IMR-90 (cell line): ENCODE measurements at regions not wholly inside any gene's neighbourhood (a gene's known extent, or its start where the extent isn't known, plus 50 kb on each side); places are given as distances from the start of the nearest gene placed in this dataset.

Experiments
- ATAC-seq: fragments of 200-7000 bp; cut with Tn5 transposase; 2 replicates; pipeline ENCODE4 v1.9.1; 2020; ENCODE audit warnings: low read depth, mild to moderate bottlenecking, moderate library complexity
- BruUV-seq: library from RNA; stranded (reverse); fragments of 400-500 nt; replicated peaks from 2 replicates; lab custom pipeline; 2021; lab: Mats Ljungman, UMichigan
- CTCF ChIA-PET: fragments of 300-600 bp; formaldehyde crosslinking; extraction: SDS; loops from one replicate; lab custom pipeline; 2021; ENCODE audit warnings: antibody characterized with exemption; lab: Yijun Ruan, JAX
- POLR2A ChIA-PET: fragments of 300-600 bp; sonication (Branson Sonifier 250); formaldehyde crosslinking; loops from one replicate; lab custom pipeline; 2022; ENCODE audit warnings: antibody characterized with exemption; ENCODE audit not compliant: unreplicated experiment; lab: Charles Lee
- DNase-seq: peaks from one replicate; pipeline ENCODE4 v3.0.0; 2013
- H2AFZ ChIP-seq: replicated peaks from 2 replicates; pipeline ENCODE3; 2013; ENCODE audit warnings: low read length, mild to moderate bottlenecking; ENCODE audit not compliant: poor library complexity
- H2AK5ac ChIP-seq: 2 replicates; pipeline ENCODE4 v1.6.1; 2013; ENCODE audit warnings: low read depth, low read length, inconsistent platforms
- H2AK9ac ChIP-seq: replicated peaks from 2 replicates; pipeline ENCODE3; 2013; ENCODE audit warnings: mild to moderate bottlenecking, low read depth, low read length, moderate library complexity; ENCODE audit not compliant: poor library complexity
- H2BK120ac ChIP-seq: 2 replicates; pipeline ENCODE4 v1.6.1; 2013; ENCODE audit warnings: low read depth, low read length, inconsistent platforms
- H2BK15ac ChIP-seq: 3 replicates; pipeline ENCODE4 v1.6.1; 2013; ENCODE audit warnings: low read depth, low read length, inconsistent platforms
- H2BK20ac ChIP-seq: 2 replicates; pipeline ENCODE4 v1.6.1; 2013; ENCODE audit warnings: low read depth, mild to moderate bottlenecking, inconsistent platforms, low read length, moderate library complexity
- H2BK5ac ChIP-seq: 2 replicates; pipeline ENCODE4 v1.6.1; 2013; ENCODE audit warnings: mild to moderate bottlenecking, low read depth, low read length, inconsistent platforms; ENCODE audit not compliant: poor library complexity, severe bottlenecking
- H3K14ac ChIP-seq: replicated peaks from 2 replicates; pipeline ENCODE4 v1.6.1; 2013; ENCODE audit warnings: low read depth, low read length, inconsistent platforms
- H3K18ac ChIP-seq: 2 replicates; pipeline ENCODE4 v1.6.1; 2013; ENCODE audit warnings: low read depth, low read length, control low read depth
- H3K23ac ChIP-seq: 2 replicates; pipeline ENCODE4 v1.6.1; 2013; ENCODE audit warnings: low read depth, low read length, inconsistent platforms
- H3K27ac ChIP-seq: 2 replicates; pipeline ENCODE4 v1.5.1; 2013; ENCODE audit warnings: mild to moderate bottlenecking, control low read depth, low read length; ENCODE audit not compliant: insufficient read depth
- H3K27me3 ChIP-seq: 2 replicates; pipeline ENCODE4 v1.6.1; 2013; ENCODE audit warnings: low read length; ENCODE audit not compliant: control insufficient read depth, insufficient read depth
- H3K36me3 ChIP-seq: 2 replicates; pipeline ENCODE4 v1.6.1; 2013; ENCODE audit warnings: low read length, mixed read lengths; ENCODE audit not compliant: control insufficient read depth, insufficient read depth
- H3K4ac ChIP-seq: 2 replicates; pipeline ENCODE4 v1.6.1; 2013; ENCODE audit warnings: low read depth, low read length, inconsistent platforms
- H3K4me1 ChIP-seq: 2 replicates; pipeline ENCODE4 v1.6.1; 2013; ENCODE audit warnings: low read length, mixed read lengths; ENCODE audit not compliant: control insufficient read depth, insufficient read depth
- H3K4me2 ChIP-seq: 2 replicates; pipeline ENCODE4 v1.6.1; 2013; ENCODE audit warnings: low read depth, mild to moderate bottlenecking, control low read depth, low read length, moderate library complexity
- H3K4me3 ChIP-seq: 2 replicates; pipeline ENCODE4 v1.5.1; 2013; ENCODE audit warnings: low read depth, mild to moderate bottlenecking, control low read depth, low read length, moderate library complexity; ENCODE audit not compliant: insufficient read depth
- H3K56ac ChIP-seq: 2 replicates; pipeline ENCODE4 v1.6.1; 2013; ENCODE audit warnings: low read length, inconsistent platforms; ENCODE audit not compliant: insufficient read depth; ENCODE audit errors: extremely low read depth
- H3K79me1 ChIP-seq, 2 experiments: 2 replicates each; pipeline ENCODE4 v1.6.1; 2013; ENCODE audit warnings: low read length in 2 of 2, inconsistent platforms in 1 of 2, low read depth in 1 of 2
- H3K9ac ChIP-seq: 2 replicates; pipeline ENCODE4 v1.6.1; 2013; ENCODE audit warnings: low read depth, low read length, control low read depth
- H3K9me1 ChIP-seq: 2 replicates; pipeline ENCODE4 v1.6.1; 2013; ENCODE audit warnings: low read length, inconsistent platforms; ENCODE audit not compliant: insufficient read depth
- H3K9me3 ChIP-seq: 2 replicates; pipeline ENCODE4 v1.6.1; 2013; ENCODE audit warnings: low read length; ENCODE audit not compliant: control insufficient read depth, insufficient read depth
- H4K20me1 ChIP-seq: 2 replicates; pipeline ENCODE4 v1.6.1; 2013; ENCODE audit warnings: low read length, inconsistent platforms; ENCODE audit not compliant: insufficient read depth
- H4K5ac ChIP-seq: 2 replicates; pipeline ENCODE4 v1.6.1; 2013; ENCODE audit warnings: mild to moderate bottlenecking, low read depth, low read length, control low read depth
- H4K8ac ChIP-seq, 2 experiments: 2 replicates each; pipeline ENCODE4 v1.6.1; 2013; ENCODE audit warnings: low read depth in 2 of 2, low read length in 2 of 2, control low read depth in 1 of 2, inconsistent platforms in 1 of 2
- H4K91ac ChIP-seq: 2 replicates; pipeline ENCODE4 v1.6.1; 2013; ENCODE audit warnings: low read depth, low read length, inconsistent platforms; ENCODE audit not compliant: insufficient read depth
- BHLHE40 ChIP-seq: fragments of 150-350 bp; IDR thresholded peaks from 2 replicates; pipeline ENCODE4 v1.6.1; 2016; ENCODE audit warnings: mild to moderate bottlenecking, low read depth, low read length
- CEBPB ChIP-seq: IDR thresholded peaks from 2 replicates; pipeline ENCODE4 v1.6.1; 2012; ENCODE audit warnings: low read depth, low read length, improper control_type of control experiment
- CTCF ChIP-seq: conservative IDR thresholded peaks from 2 replicates; pipeline ENCODE4 v1.5.1; 2012; ENCODE audit warnings: mild to moderate bottlenecking, low read depth, low read length, improper control_type of control experiment
- ELK1 ChIP-seq: fragments of 150-350 bp; IDR thresholded peaks from 2 replicates; pipeline ENCODE4 v1.6.1; 2016; ENCODE audit warnings: low read depth, mild to moderate bottlenecking, low read length, moderate library complexity, borderline replicate concordance
- FOS ChIP-seq: fragments of 150-350 bp; IDR thresholded peaks from 2 replicates; pipeline ENCODE4 v1.6.1; 2016; ENCODE audit warnings: low read depth, low read length
- MAFK ChIP-seq: IDR thresholded peaks from 2 replicates; pipeline ENCODE4 v1.6.1; 2012; ENCODE audit warnings: low read depth, low read length, improper control_type of control experiment
- RAD21 ChIP-seq: IDR thresholded peaks from 2 replicates; pipeline ENCODE4 v1.6.1; 2012; ENCODE audit warnings: low read length, improper control_type of control experiment
- RCOR1 ChIP-seq: IDR thresholded peaks from 2 replicates; pipeline ENCODE4 v1.6.1; 2012; ENCODE audit warnings: mild to moderate bottlenecking, low read length, improper control_type of control experiment; ENCODE audit not compliant: insufficient replicate concordance
- RFX5 ChIP-seq: IDR thresholded peaks from 2 replicates; pipeline ENCODE4 v1.8.0; 2012; ENCODE audit warnings: low read depth, mild to moderate bottlenecking, low read length, moderate library complexity
- SMC3 ChIP-seq: fragments of 150-350 bp; IDR thresholded peaks from 2 replicates; pipeline ENCODE4 v1.6.1; 2016; ENCODE audit warnings: low read depth, mild to moderate bottlenecking, antibody characterized with exemption, low read length, moderate library complexity
- USF2 ChIP-seq: fragments of 150-350 bp; IDR thresholded peaks from 2 replicates; pipeline ENCODE4 v1.6.1; 2017; ENCODE audit warnings: mild to moderate bottlenecking, antibody characterized with exemption, low read length, low read depth
- WGBS, 2 experiments: methylation state at CpG; one replicate each; pipeline versions ENCODE4 v1.1.5 to v1.1.7; 2013; ENCODE audit warnings: missing lambda C conversion rate in 2 of 2; ENCODE audit not compliant: insufficient read length in 1 of 2; ENCODE audit errors: extremely low coverage in 2 of 2; 5-methylcytosine and 5-hydroxymethylcytosine counted together
- dilution Hi-C: fragments of 300-500 bp; cut with HindIII; formaldehyde crosslinking; loops from one replicate; pipeline ENCODE4 v1.14.3; 2018; ENCODE audit warnings: low sequenced_read_pairs; ENCODE audit not compliant: unreplicated experiment
- in situ Hi-C: fragments of 300-500 bp; cut with MboI; formaldehyde crosslinking; loops from 3 replicates; pipeline ENCODE4 v1.14.3; 2019; ENCODE audit warnings: low sequenced_read_pairs, inconsistent platforms, mixed read lengths
- intact Hi-C: fragments of 100-400 bp; cut with micrococcal nuclease; formaldehyde crosslinking; loops from 2 replicates; pipeline ENCODE4 v1.10.0; 2022

- H3K56ac ChIP-seq, result no peak overlapping the region
- no peak overlapping the region for H3K23ac ChIP-seq
- H3K9ac ChIP-seq, result no peak overlapping the region
- H2BK5ac ChIP-seq, result no peak overlapping the region
- no peaks in the 10 kb centered on the region for H3K9me3 ChIP-seq
- no peak overlapping the region for H4K5ac ChIP-seq
- no peaks in the 10 kb centered on the region for H3K36me3 ChIP-seq
- H3K4ac ChIP-seq, result no peak overlapping the region
- H3K4me1 ChIP-seq, result no peaks in the 10 kb centered on the region
- H2BK15ac ChIP-seq, result no peak overlapping the region
- no peak overlapping the region for H4K8ac ChIP-seq
- no peak overlapping the region for H3K14ac ChIP-seq
- H2AFZ ChIP-seq, result no peak overlapping the region
- H2AK9ac ChIP-seq, result no peak overlapping the region
- no peaks in the 10 kb centered on the region for H3K79me1 ChIP-seq
- ChIA-PET CTCF (no interaction called here), POLR2A (no interaction called here)
- no peak for ATAC-seq
- no peak overlapping the region for H2BK20ac ChIP-seq
- DNase-seq, result no peak
- no peak overlapping the region for H3K18ac ChIP-seq
- dilution Hi-C loops (no loop called here), in situ Hi-C loops (no loop called here), intact Hi-C loops (no loop called here)
- WGBS, 2 experiments, result 83% methylated on average over 1 of the region's 4 CpGs; no CpG with 5 or more reads in 1 of the 2 experiments
- no peak overlapping the region for H3K27ac ChIP-seq
- peaks cover 66% of the 10 kb centered on the region for H3K27me3 ChIP-seq
- no peak overlapping the region for H2AK5ac ChIP-seq
- H3K4me2 ChIP-seq, result no peak overlapping the region
- no peaks in the 10 kb centered on the region for H3K9me1 ChIP-seq
- H4K91ac ChIP-seq, result no peak overlapping the region
- H4K20me1 ChIP-seq, result no peaks in the 10 kb centered on the region
- TF ChIP-seq CEBPB (no peak), RAD21 (no peak), CTCF (no peak), FOS (no peak), ELK1 (no peak), SMC3 (no peak), RCOR1 (no peak), BHLHE40 (no peak), RFX5 (no peak), MAFK (no peak), USF2 (no peak)
- H3K4me3 ChIP-seq, result no peak overlapping the region
- BruUV-seq, result no TSS peak
- no peak overlapping the region for H2BK120ac ChIP-seq
Measured at GRCh38 chr5:141785135-141785534, 93.1 kb downstream of the PCDH1 start.
